ENCODE measurements at regions not wholly inside any gene's neighbourhood (a gene's known extent, or its start where the extent isn't known, plus 50 kb on each side); places are given as distances from the start of the nearest gene placed in this dataset.

DNA sequence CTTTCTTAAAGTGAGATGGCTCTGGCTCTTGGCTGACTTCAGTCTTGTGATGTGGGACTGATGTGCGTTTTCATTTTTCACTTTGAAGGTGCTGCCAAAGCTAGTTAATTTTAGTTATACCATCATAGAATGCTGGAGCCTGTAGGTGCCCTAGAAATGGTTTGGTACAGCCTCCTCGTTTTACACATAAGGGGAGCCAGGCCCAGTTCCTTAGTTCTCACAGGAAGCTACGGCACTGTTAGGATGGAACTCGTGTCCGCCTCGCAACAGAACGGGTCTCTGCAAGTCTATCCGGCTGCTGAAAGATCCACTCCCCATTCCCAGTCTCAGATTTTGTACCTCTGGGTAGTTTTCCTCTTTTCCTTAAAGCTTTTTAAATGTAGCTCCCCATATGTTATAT lies 173.2 kb upstream of the PRPS1L1 start:
- DNase-seq (ENCODE audit: low spot score), result no peak

DNA sequence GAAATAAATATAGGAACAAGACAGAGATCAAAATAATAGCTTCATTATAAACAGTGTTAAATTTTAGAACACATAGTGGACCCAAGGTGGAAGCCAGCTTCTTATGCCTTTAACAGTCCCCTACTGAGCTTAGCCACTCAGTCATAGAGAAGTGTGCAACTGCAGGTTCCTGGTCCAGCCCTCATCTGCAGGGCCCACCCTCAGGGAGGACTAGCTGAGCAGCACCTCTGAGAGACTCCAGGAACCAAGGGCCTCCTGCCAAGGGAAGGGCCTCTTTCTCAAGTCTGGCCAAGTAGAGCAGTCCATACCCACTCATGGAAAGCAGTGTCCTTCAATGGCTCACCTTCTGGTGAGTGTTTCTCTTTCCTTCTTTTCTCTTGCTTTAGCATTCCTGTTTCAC lies 173.7 kb upstream of the PRPS1L1 start:
- no peak for DNase-seq (ENCODE audit: low spot score)

DNA sequence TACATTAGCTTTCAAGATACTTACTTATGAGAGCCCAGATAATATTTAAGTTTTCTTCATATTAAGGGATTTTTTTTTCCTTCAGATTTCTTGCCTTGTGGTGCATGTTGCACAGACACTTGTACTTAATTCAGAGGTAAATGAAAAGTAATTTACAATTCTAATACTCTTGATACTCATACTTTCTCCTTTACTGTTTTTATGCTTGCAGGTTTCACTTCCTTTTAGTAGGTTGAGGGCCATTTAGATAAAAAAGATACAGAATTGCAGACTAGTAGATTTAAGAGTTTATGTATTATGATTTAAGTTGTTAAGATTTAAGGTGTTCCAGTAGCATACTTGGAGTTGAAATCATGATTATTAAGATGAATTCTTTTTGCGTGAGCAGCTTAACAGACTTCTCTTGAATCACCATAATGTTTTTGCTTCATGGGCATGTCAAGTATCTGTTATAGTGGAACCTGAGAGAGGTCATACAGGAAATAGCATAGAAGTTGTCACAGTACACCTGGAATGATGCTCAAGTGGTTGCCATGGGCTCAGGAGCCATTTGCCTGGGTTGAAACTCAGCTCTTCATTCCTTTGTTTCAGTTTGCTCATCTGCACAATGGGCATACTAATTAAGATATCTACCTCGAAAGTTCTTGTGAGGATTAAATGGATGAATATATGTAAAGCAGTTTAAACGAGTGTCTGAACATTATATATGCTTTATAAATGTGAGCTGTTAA lies 174.8 kb upstream of the PRPS1L1 start:
- DNase-seq (ENCODE audit: low spot score), result no peak

DNA sequence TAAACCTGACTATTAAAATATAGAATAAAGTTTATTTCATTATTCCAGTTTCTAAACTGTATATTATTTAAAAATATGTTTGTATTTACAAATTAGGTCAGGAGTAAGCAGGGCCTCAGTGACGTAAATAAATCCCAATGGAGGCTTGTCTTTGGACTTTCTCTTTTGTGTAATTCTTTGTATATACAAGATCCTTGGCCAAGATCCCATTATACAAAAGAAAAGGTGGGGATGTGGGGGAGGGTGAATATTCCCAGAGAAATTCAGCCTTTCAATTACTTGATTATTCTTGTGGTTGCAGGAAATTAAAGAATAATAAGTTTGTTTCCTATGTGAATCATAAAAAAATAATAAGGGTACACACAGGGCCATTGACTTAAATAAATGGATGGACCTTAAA lies 178.7 kb upstream of the PRPS1L1 start:
- DNase-seq (ENCODE audit: low spot score), result no peak

DNA sequence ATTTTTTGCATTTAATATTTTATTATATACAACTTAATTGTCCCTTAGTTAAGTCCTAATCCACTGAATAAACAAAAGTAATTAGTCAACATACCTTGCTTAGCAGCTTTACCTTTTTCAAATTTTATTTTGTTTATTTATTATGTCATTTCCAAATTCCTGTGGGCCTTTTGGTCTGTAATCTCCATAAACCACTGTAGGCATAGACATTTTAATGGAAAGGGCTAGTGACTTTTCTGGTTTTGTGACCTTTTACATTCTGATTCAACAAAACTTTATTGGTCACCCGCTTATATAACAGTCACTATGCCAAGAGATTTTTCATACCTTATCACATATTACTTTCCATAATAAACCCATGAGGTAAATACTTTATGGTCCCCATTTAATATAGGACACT lies 181.3 kb upstream of the PRPS1L1 start:
- no peak for DNase-seq (ENCODE audit: low spot score)

DNA sequence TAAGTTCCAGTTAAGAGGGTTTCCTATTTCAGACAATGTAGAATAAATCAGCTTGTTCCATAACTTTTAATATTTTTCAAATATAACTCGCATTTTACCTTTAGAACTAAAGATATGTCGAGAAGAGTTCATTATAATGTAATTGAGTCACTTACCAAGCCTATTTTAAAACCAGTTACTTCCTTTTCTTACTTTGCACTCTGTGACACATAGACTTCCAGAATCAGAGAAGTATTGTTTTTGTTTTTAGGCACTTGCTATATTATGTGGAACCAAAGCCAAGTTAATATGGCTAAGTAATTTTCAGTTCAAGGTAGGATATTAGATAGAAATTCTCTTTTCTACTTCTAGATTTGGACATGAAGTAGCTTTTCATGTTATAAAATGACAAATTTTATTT lies 182.7 kb upstream of the PRPS1L1 start:
- DNase-seq (ENCODE audit: low spot score), result no peak

DNA sequence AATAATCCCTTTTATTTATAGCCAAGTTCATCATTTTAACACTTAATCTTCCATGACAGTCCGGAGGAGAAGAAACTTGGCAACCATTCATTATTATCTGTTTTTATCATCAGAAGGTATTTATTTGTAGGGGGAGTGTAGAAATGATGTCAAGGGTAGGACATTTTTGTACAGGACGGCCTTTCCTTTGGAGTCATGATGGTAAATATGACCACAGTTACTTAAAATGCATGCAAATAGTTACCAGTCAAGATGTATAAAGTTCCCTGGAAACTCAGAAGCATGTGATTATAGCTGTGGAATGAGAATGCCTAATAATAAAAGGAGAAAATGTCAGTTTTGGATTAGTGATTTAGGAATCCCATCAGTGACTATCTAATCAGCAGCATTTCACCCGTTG lies 183.1 kb upstream of the PRPS1L1 start:
- no peak for DNase-seq (ENCODE audit: low spot score)

DNA sequence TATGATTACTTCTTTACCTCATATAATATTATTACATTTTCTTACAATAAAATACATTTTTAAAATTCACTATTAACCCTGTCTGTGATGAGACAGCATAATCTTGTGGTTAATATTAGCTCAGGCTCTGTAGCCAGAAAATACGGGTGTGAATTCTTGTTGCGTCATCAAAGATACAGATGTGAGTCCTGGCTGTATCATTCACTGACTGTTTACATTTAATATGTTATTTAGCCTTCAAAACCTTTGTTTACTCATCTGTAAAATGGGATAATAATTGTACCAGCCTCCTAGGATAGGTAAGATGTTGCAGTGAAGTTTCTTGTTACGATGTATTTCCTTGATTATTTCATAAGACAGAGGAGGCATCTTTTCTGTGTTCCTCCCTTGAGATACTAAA lies 184.7 kb upstream of the PRPS1L1 start:
- DNase-seq (ENCODE audit: low spot score), result no peak

DNA sequence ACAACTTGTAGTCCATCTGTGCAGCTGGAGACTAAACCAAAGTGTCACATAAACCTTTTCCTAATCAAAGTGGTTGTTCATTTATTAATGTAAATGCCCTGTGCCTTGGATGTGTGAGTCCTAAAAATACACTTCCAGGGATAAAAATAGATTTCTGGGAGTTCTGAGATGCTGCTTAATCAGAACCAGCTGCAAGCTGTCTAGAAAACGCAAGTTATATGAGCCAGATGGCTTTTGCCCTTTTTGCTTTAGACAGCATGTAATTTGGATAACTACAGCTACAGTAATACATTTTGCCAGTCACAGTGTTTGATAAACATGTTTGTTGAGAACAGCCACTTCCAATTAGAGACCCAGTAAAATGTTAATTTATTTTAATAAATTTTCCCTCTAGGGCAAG lies 185.1 kb upstream of the PRPS1L1 start:
- no peak for DNase-seq (ENCODE audit: low spot score)

DNA sequence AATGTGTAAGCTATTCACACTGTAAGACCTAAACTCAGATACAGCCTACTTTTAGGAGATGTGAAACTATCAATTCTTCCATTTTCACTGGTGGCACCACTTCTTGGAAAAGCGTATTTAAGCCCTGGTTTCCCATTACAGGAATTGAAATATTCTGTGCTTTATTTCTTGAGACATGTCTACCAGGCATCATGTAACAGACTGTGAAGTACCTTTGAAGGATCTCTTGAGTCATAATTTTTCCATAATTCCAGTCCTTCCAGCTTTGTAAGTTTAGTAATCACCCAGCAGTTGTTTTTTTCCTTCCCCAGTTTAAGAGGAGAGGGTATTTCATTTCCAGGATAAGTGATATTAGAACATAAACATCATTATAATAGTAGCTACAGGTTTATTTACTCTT lies 186.0 kb upstream of the PRPS1L1 start:
- no peak for DNase-seq (ENCODE audit: low spot score)

DNA sequence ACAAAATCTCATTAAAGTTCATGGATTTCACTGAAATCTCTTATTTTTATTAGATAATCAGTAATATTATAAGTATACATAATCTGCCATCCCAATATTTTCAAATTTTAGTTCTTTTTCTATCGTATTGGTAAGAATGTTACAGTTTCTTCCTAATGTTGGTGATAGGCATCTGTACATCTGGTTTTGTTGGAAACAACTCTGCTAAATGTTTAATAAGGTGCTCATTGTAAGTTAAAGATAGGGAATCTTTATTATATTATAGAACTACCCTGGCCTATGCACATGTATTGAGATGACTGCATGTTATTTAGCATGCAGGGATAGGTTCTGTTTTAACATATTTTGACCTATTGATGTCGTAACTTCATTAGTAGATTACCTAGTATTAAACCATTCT lies 188.6 kb upstream of the PRPS1L1 start:
- no peak for DNase-seq (ENCODE audit: low spot score)

DNA sequence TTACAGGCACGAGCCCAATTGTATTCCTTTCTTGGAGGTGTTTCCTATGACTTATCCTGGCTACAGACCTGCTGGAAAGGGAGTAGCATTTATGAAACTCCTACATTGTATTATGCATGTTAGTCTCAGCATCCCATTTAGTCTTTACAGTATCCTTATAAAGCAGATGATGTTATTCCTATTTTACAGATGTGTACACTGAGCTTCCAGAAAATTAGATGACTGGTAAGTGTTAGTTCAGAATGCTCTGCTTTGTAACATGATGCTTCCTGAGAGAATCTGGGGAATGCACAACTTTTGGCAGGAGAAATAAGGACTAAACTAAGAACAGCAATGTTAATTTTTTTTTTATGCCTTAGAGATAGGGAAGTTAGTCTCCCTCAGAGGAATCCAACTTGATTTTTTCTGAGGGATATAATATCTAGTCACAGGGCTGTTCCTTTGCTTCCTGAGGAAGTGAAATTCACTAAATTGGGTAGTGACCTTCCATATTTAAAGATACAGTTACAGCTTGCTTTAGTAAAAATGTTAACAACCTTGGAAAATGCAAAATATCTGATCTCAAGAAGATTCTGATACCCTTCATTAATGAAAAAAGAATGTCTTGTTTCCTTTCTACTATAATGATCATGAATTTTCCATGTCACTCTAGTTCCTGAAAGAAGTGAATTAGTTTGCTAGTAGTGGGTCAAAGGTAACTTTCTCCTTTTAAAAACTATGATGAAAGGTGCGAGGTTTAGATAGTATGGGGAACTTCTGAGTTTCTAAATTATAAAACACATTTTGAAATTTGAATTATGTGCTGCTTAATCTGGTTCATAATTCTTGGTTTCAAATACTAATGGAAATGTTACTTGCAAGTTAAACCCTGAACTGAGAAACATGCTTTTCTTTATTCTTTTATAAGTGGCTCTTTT lies 194.0 kb upstream of the PRPS1L1 start:
- no peak for DNase-seq (ENCODE audit: low spot score)

DNA sequence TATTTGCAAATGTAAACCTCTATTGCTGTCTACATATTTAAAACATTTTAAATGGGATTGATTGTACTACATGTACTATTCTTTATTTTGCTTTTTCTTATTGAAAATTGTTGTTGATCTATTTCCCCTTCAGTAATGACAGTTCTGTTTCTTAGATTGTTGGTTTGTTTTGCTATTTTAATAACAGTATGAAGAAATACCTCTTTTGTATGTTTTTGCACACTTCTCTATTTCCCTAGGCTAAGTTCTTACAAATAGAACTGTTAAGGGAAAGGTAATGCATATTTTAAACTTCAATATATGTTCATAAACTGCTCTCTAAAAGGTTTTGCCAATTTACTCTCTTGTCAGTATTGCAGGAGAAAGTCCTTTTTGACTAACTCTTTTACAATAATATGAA lies 195.0 kb upstream of the PRPS1L1 start:
- DNase-seq (ENCODE audit: low spot score), result no peak

DNA sequence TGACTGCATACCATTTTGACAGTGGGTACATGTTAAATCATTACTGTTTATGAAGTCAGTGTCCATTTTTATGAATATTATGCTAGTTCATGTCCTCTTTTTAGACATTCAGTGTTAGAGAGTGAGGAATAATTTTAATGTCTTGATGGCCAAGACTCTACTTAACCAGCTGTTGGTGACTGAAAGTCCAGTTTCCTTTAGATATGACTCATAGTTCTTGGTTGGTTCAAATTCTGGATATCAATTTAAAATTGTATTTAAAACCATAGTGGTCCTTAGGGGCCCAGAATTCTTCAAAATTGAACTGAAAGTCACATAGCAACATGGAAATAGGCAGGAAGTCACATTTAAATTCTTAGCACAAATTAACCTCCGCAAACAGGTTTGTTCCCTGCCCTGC lies 196.5 kb upstream of the PRPS1L1 start:
- DNase-seq (ENCODE audit: low spot score), result no peak

DNA sequence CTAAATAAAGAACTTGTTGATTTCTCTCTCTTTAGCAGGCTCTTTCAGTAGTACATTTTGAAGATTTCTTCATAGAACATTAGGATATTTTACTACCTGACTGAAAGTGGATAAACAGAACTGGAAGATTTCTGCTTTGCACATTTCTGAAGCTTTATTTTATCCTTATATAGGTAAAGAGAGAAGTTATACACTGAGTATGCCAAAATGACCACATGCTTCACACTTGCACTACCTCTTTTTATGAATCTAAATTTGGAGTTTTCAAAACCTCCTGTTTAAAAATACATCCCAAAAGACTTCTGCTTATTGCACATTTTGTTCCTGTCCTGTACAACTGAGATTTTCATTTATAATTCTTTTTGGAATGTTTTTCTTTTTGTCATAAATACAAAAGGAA lies 197.4 kb upstream of the PRPS1L1 start:
- DNase-seq (ENCODE audit: low spot score), result no peak

DNA sequence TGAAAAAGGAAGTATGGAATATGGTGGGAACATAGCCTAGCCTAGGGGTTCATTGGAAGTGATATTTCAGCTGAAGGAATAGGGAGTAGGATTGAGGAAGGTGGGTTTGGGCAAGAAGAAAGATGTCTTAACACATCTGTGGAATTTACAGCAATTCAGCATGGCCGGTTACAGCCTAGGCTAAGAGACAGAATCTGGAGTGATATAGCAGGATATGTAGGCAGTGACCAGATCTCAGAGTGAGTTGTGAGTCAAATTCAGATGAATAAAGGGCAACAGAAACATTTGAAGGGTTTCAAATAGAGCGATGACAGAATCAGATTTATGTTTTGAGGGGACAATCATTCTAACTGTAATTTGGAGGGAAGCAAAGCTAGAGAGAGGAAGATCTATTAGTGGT lies 199.0 kb upstream of the PRPS1L1 start:
- no peak for DNase-seq (ENCODE audit: low spot score)

DNA sequence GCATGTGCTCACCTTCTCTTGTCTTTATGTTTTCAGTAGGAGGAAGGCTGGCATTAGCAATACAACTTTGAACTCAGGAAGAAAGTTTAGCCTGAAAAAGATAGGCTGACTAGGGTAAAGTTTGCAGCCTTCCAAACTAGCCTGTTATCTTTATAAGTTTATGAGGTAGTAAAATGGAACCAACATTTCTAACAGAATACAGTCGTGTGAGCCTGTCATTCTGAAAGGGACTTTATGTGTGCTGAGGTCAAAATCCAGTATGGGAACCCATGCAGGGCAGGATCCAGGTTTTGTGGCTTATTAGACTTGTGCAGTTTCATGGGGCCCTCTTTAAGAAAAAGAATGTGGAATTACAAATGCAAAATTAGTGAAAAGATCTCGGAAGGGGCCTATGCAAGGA lies 201.0 kb upstream of the PRPS1L1 start:
- no peak for DNase-seq (ENCODE audit: low spot score)

DNA sequence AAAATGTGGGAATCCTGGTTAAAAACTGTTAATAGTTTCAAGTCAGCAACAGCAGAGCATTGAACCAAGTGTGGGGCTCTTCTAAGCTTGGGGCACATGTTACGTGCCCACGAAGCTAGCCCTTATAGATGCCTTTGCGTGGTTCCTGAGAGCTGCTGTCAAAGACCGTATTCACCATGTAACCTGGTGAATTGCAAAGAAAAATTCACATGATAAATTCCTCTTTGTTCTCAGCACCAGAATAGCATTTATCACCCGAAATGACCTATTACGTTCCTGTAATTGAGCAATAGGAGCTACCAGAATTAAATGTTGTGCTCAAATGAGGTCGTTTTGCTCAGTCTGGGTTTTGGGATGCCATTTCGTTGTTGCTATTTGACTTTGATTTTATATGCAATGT lies 202.6 kb upstream of the PRPS1L1 start:
- DNase-seq (ENCODE audit: low spot score), result no peak

DNA sequence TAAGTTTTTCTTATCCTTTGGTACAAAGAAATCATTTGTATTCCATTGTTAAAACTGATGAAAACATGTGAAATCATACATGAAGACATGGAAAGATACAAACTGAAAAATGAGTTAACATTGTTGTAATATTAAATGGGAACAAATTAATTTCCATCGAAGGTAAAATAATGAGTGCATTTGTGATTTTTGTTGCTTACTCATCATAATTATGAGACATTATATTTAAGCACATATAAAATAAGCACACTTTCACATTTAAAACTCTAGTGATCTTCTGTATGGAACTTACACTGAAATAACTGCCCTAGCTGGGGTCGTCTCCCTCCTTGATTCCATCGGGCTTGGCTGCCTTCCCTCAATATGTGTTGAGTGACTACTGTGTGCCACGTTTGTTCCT lies 204.2 kb upstream of the PRPS1L1 start:
- no peak for DNase-seq (ENCODE audit: low spot score)

DNA sequence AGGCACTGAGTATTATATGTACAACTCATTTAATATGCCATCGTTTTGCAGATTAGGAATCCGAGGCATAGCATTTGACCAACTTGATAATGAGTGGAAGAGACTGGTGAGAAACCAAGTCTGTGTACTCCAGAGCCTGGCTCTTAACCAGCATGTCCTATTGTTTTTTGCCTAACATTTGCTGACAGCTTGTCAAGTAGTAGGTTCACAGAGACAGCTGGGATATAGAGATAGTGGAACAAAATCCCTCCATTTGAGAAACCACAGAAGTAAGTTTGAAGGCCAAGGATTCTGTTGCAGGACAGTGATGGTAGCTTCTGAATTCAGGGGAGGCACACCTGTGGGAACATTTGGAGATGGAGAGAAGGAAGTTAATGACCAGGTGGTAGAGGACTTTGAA lies 206.9 kb upstream of the PRPS1L1 start:
- DNase-seq (ENCODE audit: low spot score), result no peak

DNA sequence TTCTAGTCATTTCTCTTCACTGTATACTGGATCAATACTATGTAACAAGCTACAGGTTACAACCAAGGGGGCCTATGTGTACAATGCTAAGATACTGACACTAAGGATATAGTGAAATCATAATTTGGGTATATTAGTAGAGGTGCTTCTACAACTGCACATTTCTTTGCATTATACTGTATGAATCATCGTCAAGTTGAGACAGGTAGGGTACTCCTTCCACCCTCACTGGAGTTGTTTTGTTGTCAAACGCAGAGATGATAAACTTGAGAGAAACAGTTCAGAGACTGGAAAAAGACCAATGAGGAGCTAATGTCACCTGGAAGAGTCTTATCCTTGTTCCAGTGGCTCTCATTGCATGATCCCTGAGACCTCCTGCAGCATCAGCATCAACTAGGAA lies 208.2 kb upstream of the PRPS1L1 start:
- DNase-seq (ENCODE audit: low spot score), result no peak

DNA sequence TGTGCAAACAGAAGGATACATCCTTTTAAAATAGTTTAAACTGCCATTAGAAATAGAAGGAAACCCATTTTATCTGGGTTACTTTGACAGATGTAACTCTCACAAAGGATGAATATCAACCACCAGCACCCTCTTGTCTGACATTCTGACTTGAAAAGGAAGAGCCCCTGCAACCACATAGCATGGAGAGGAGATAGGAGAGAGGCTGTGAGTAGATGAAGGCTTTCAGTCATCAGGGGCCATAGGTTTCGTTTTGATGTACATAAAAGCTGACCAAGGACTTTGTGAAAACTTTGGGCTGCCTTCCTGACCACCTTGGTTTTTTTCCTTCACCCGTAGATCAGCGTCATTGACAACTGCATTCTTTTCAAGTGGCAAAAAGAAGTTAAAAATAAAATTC lies 211.6 kb upstream of the PRPS1L1 start:
- DNase-seq (ENCODE audit: low spot score), result no peak

DNA sequence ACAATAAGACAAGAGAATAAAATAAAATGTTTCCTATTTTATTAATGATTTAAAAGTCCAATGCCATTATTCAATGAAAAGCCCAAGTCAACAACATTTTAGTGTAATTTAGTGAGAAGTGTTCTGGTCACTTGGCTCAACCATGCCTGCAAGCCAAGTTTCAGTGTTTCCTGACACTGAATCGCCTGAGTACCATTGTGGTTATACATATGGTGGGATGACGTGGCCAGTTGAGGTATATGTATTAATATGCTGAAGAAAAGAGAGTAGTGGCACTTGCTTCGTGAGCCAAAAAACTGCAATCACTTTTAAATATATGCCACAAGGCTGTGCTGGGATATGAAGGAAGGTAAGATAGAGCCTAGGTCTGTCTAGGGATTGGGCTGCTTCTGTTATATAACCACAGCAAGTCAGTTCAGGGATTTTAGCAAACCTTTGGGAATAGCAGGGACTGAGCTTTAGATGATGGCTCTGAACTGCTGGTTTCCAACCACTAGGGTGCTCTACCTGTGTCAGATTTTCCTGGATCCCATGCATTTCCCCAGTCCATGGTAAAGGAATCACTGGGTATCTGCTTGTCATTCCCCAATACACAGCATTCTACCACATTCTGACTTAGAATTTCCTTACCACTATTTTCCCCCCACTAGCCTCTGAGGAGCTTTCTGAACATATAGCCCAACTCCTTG lies 214.0 kb upstream of the PRPS1L1 start:
- DNase-seq (ENCODE audit: low spot score), result no peak

Measured in D341Med (cell line).